C4-2B (cell line): ENCODE measurements at regions not wholly inside any gene's neighbourhood (a gene's known extent, or its start where the extent isn't known, plus 50 kb on each side); places are given as distances from the start of the nearest gene placed in this dataset.

Experiments used
- ZFX ChIP-seq: fragments of 450-650 bp; IDR thresholded peaks from 2 replicates; pipeline ENCODE4 v1.6.1; 2017
- TF ChIP-seq, protein P1 (sequence below): fragments of 450-650 bp; conservative IDR thresholded peaks from 2 replicates; pipeline ENCODE4 v1.5.1; 2017; ENCODE audit warnings: mild to moderate bottlenecking

DNA sequence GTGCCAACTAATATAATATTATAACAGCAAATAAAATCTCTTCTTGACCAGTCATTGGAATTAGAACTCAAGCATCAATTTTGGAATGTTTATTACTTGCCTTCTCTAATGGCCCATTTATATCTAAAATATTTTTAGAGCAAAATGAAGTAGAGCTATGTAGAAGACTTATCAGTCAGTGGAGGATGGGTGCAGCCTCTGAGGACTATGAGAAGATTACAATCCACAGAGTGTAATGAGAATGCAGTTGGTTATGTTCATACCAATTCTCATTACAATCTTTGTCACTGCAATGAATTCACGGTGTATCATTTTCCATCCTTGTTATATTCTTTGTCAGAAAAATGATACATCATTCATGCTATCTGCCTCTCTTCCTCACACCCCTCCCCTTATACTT, 878.1 kb downstream of the CENPC start:
- TF ChIP-seq, protein P1, sequence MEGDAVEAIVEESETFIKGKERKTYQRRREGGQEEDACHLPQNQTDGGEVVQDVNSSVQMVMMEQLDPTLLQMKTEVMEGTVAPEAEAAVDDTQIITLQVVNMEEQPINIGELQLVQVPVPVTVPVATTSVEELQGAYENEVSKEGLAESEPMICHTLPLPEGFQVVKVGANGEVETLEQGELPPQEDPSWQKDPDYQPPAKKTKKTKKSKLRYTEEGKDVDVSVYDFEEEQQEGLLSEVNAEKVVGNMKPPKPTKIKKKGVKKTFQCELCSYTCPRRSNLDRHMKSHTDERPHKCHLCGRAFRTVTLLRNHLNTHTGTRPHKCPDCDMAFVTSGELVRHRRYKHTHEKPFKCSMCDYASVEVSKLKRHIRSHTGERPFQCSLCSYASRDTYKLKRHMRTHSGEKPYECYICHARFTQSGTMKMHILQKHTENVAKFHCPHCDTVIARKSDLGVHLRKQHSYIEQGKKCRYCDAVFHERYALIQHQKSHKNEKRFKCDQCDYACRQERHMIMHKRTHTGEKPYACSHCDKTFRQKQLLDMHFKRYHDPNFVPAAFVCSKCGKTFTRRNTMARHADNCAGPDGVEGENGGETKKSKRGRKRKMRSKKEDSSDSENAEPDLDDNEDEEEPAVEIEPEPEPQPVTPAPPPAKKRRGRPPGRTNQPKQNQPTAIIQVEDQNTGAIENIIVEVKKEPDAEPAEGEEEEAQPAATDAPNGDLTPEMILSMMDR = no peak
- TF ChIP-seq ZFX = no peak
